HL-60/S4 (cell line): ENCODE measurements at regions not wholly inside any gene's neighbourhood (a gene's known extent, or its start where the extent isn't known, plus 50 kb on each side); places are given as distances from the start of the nearest gene placed in this dataset.
"Not testable (repeated sequence)": the region's sequence is repeated elsewhere in the genome, so short reads cannot be mapped to it uniquely, and the experiment has no call there.

Experiments
- in situ Hi-C: fragments of 300-500 bp; cut with MboI; formaldehyde crosslinking; loops from 2 replicates; pipeline ENCODE4 v1.14.3; 2022; ENCODE audit warnings: low sequenced_read_pairs

GRCh38 chr6:164408868-164409267 lies 900.5 kb downstream of the C6orf118 start:
- in situ Hi-C loops = no loop called here

- in situ Hi-C loops = no loop called here
Observed at GRCh38 chr6:164404812-164405488, 904.5 kb downstream of the C6orf118 start.

GRCh38 chr6:164401871-164402270 lies 907.5 kb downstream of the C6orf118 start:
- in situ Hi-C loops = no loop called here

DNA sequence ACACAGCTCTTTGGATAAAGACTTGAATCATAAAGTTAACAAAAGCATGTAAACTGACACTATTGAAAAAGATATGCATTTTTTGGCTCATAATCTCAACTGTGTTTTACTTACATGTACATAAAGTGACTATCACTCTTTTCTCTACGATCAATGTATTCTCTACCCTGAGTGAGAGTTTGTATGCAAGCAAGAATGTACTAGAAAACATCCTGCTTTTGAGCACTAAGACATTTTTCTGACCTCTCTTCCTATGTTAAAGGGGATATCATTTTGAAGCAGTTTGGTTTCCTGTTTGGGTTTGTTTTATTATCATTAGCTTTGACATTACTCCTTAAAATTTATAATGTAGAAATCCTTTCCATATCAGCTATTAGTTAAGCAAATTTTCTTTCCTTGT lies 910.8 kb downstream of the C6orf118 start:
- in situ Hi-C loops = no loop called here

GRCh38 chr6:164396071-164397047 lies 913.0 kb downstream of the C6orf118 start:
- in situ Hi-C loops = no loop called here

DNA sequence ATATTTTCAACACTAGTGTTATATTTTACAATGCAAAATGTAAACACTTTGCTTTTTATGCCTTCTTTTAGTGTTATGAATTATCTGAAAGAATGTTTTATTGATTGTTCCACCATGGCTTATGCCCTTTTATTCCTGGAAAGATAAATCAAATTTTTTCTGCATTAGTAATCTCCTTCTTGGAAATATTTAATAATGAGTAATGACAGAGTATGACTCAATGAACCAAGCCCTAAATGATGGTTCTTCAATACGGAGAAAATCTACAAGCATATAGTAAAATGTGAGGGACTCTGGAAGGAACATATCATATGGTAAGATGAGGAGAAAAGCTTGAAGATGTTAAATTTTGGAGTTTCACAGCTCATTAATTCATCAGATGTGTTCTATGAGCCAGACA lies 929.6 kb downstream of the C6orf118 start:
- in situ Hi-C loops = no loop called here

GRCh38 chr6:164378330-164378729 lies 931.1 kb downstream of the C6orf118 start:
- in situ Hi-C loops = no loop called here

- in situ Hi-C loops = no loop called here
Observed at GRCh38 chr6:164377348-164377918, 932.0 kb downstream of the C6orf118 start.

GRCh38 chr6:164370773-164371172 lies 938.6 kb downstream of the C6orf118 start:
- in situ Hi-C loops = no loop called here

- in situ Hi-C loops = no loop called here
Observed at GRCh38 chr6:164359441-164359840, 944.9 kb downstream of the QKI start.

DNA sequence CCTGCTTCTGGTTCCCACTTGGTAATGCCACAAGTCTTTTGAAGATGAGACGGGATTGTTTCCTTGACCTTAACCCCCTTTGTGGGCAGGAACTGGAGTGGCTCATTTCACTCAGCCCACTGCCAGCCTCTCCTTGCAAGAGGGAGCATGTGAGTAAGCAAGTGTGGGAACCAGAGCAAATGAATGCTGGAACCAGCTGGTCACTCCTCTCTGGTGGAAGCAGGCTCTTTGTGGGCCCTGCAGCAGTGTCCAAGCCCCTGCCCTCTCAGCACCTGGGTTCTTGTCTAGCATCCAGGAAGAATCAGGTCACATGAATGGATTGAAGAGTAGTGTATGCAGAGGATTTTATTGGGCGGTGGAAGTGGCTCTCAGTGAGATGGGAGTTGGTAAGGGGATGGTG lies 944.5 kb downstream of the QKI start:
- in situ Hi-C loops = no loop called here

- in situ Hi-C loops = no loop called here
Observed at GRCh38 chr6:164356814-164357213, 942.3 kb downstream of the QKI start.

DNA sequence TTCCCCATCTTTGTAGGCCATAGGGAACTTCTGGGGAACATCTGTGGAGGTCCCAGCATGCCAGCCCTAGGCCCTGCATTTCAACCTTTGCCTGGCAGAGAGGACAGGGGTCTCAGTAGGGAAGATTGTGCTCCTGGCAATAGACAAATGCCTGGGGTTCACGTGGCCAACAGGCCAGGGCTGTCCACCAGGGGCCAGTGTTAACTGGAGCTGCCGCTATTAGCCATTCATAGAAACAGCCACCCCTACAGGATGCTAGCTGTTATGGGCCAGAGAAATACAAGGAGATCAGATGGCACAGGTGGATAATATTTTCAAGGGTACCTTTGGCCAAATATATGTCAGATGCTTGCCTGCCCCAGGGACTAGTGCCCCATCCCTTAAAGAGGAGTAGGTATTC lies 932.9 kb downstream of the QKI start:
- in situ Hi-C loops = no loop called here

GRCh38 chr6:164346631-164347030 lies 932.1 kb downstream of the QKI start:
- in situ Hi-C loops = no loop called here

DNA sequence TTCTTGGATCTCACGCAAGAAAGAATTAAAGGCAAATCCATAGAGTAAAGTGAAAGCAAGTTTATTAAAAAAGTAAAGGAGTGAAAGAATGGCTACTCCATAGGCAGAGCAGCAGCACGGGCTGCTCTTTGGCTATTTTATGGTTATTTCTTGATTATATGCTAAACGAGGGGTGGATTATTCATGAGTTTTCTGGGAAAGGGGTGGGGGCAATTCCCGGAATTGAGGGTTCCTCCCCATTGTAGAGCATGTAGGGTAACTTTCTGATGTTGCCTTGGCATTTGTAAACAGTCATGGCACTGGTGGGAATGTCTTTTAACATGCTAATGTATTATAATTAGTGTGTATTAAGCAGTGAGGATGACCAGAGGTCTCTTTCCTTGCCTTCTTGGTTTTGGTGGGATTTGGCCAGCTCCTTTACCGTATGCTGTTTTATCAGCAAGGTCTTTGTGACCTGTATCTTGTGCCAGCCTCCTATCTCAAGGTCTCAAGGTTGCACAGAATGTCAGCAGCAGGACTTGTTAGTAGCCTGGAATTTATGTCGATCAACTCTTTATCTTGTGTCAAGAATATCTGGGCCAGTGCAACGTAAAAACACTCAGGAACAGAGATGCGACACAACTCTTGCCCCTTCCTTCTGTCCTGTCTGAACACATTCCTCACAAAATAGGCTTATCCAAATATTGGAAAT lies 931.4 kb downstream of the QKI start:
- in situ Hi-C loops = no loop called here

DNA sequence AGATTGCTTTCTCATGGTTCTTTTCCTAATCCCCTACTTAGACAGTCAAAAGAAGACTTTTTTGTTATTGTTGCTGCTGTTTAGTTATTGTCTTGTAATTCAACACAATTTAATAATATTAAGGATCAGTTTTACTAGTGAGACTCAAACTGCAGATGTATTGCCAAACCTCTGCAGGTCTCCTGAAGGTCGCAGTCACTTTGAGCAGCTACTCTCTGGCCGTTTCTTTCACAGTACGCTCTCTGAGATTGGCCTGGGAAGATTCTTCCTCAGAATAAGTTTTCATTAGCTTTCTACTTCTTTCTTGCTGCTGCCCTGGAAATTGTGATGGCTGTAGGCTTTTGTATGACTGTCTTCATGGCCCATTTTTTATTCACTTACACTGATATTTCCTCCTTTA lies 930.8 kb downstream of the QKI start:
- in situ Hi-C loops = no loop called here

DNA sequence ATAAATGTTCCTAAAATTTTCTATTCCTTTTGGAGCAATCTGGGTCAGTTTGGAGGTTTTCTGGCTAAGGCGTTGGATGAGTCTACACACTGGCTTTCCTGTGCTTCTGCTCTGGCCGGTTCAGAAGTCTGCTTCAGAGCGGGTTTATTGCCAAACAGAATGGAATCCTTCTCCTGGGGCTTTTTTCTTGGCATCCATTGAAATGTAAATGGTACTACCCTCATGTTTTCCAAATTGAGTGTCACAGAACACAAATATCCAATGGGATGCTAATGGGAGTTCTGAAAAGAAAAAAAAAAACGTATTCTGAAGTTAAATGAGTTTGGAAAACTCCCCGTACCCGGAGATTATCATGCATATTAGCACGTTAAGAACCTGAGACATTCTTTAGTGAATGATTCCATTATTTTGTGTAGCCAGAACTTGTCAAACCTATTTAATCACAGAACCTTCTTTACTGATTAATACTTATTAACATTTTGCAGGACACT lies 930.3 kb downstream of the QKI start:
- in situ Hi-C loops = no loop called here

DNA sequence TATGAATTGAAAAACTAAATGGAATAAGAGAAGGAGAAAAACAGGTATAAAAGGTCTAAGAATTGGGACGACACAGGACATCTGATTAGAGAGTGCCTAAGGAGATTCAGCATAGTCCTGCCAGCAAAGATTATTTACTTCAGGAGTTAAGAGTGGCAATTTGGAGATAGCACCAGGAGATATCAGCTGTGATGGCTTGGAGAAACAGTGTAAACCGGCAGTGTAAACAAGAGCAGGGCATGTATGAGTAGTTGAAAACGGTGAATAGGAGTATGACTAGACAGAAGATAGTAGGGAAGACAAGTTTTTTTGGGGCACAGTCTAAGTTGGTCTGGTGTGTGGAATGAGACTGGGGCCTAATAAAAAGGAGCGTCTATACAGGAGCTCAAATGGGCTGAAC lies 924.9 kb downstream of the QKI start:
- in situ Hi-C loops = not testable (repeated sequence)

- in situ Hi-C loops = no loop called here
Observed at GRCh38 chr6:164337925-164338397, 923.4 kb downstream of the QKI start.

DNA sequence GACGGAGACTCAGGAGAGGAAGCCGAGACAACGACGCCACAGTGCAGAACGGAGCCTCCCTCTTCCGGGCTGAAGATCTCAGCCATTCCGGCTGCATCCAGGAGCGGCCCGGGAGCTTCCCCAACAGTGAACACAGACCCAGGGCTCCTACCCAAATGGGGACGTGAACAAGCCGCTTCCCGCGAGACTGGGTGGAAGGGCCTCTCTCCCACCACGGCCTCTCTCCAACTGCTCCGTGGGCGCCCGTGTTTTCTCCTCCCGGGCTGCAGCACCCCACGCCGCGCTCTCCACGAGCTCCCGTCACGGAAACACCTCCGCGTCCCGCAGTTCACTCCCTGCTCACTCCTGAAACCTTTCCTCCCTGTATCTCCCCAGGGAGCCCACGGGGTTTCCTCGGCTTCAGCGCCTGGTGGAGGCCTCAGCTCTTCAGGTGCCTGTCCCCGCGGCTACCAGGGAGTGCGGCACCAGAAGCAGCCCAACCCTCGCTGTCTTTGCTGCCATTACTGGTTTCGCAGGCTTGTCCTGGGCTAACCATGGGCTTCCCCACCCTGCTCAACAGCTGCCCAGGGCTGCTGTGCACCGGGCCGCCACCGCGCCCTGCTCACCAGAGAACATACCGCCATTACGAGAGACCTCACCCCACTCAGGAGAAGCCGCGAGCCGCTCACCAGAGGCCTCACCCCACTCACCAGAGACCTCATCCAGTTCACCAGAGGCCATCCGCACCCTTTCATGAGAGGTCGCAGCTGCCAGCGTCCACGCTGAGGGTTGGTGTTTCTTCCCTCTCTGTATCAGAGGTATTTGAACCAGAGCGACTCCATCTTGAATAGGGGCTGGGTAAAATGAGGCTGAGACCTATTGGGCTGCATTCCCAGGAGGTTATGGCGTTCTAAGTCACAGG lies 922.8 kb downstream of the QKI start:
- in situ Hi-C loops = no loop called here
